ENCODE measurements at regions not wholly inside any gene's neighbourhood (a gene's known extent, or its start where the extent isn't known, plus 50 kb on each side); places are given as distances from the start of the nearest gene placed in this dataset.
"Not testable (repeated sequence)": the region's sequence is repeated elsewhere in the genome, so short reads cannot be mapped to it uniquely, and the experiment has no call there.

GRCh38 chr5:24245821-24246220 lies 399.0 kb downstream of the CDH10 start:
- Histone ChIP-seq H3K36me3 (no peaks in the 10 kb centered on the region), H3K4me1 (no peaks in the 10 kb centered on the region), H3K27me3 (no peaks in the 10 kb centered on the region), H3K27ac (no peak overlapping the region), H3K9me3 (no peaks in the 10 kb centered on the region), H3K4me3 (no peak overlapping the region)
- 80 to 83% methylated on average over 1 of the region's 1 CpG for WGBS, 2 donors (ENCODE audit: low coverage in 1 of 2)
- TF ChIP-seq POLR2A (IDR thresholded peaks at IDR 0.05): no peak
- TF ChIP-seq CTCF (IDR thresholded peaks at IDR 0.05): no peak
- TF ChIP-seq POLR2AphosphoS5 (IDR thresholded peaks at IDR 0.05): no peak
- TF ChIP-seq EP300 (IDR thresholded peaks at IDR 0.05): no peak
- no peak for ATAC-seq

GRCh38 chr5:24264547-24264946 lies 380.2 kb downstream of the CDH10 start:
- ATAC-seq: no peak
- H3K9me3 ChIP-seq: no peaks in the 10 kb centered on the region
- H3K27ac ChIP-seq: no peak overlapping the region
- no peaks in the 10 kb centered on the region for H3K4me1 ChIP-seq
- 72 to 73% methylated on average over 2 to 5 of the region's 5 CpGs for WGBS, 2 donors (ENCODE audit: low coverage in 1 of 2)
- no peaks in the 10 kb centered on the region for H3K36me3 ChIP-seq
- TF ChIP-seq CTCF (IDR thresholded peaks at IDR 0.05) (no peak), POLR2A (IDR thresholded peaks at IDR 0.05) (no peak), EP300 (IDR thresholded peaks at IDR 0.05) (no peak), POLR2AphosphoS5 (IDR thresholded peaks at IDR 0.05) (no peak)
- H3K4me3 ChIP-seq: no peak overlapping the region
- H3K27me3 ChIP-seq: no peaks in the 10 kb centered on the region

GRCh38 chr5:24265306-24265705 lies 379.5 kb downstream of the CDH10 start:
- no peak overlapping the region for H3K27ac ChIP-seq
- 56 to 79% methylated on average over 4 of the region's 4 CpGs for WGBS, 2 donors (ENCODE audit: low coverage in 1 of 2)
- no peak for ATAC-seq
- no peaks in the 10 kb centered on the region for H3K36me3 ChIP-seq
- H3K9me3 ChIP-seq: no peaks in the 10 kb centered on the region
- H3K27me3 ChIP-seq: no peaks in the 10 kb centered on the region
- no peak overlapping the region for H3K4me3 ChIP-seq
- no peaks in the 10 kb centered on the region for H3K4me1 ChIP-seq
- no peak for TF ChIP-seq EP300 (IDR thresholded peaks at IDR 0.05)
- TF ChIP-seq CTCF (IDR thresholded peaks at IDR 0.05): no peak
- no peak for TF ChIP-seq POLR2A (IDR thresholded peaks at IDR 0.05)
- no peak for TF ChIP-seq POLR2AphosphoS5 (IDR thresholded peaks at IDR 0.05)

- WGBS, 2 donors (ENCODE audit: low coverage in 1 of 2): 67 to 89% methylated on average over 2 of the region's 2 CpGs
- H3K27me3 ChIP-seq: no peaks in the 10 kb centered on the region
- no peaks in the 10 kb centered on the region for H3K9me3 ChIP-seq
- H3K36me3 ChIP-seq: no peaks in the 10 kb centered on the region
- H3K4me1 ChIP-seq: no peaks in the 10 kb centered on the region
- TF ChIP-seq CTCF (IDR thresholded peaks at IDR 0.05) (no peak), POLR2A (IDR thresholded peaks at IDR 0.05) (no peak)
- no peak overlapping the region for H3K27ac ChIP-seq
- ATAC-seq: no peak
- H3K4me3 ChIP-seq: no peak overlapping the region
Measured at GRCh38 chr5:24268482-24269056, 376.2 kb downstream of the CDH10 start.

GRCh38 chr5:24271702-24272118 lies 373.1 kb downstream of the CDH10 start:
- not testable (repeated sequence) for H3K27ac ChIP-seq, ATAC-seq, H3K4me1 ChIP-seq, H3K4me3 ChIP-seq, H3K27me3 ChIP-seq, H3K36me3 ChIP-seq, H3K9me3 ChIP-seq
- WGBS, 2 donors (ENCODE audit: low coverage in 1 of 2): 79 to 90% methylated on average over 2 to 5 of the region's 5 CpGs

All from gastroesophageal sphincter (tissue), 4 donors.